HUDEP-2 (cell line): ENCODE measurements at regions not wholly inside any gene's neighbourhood (a gene's known extent, or its start where the extent isn't known, plus 50 kb on each side); places are given as distances from the start of the nearest gene placed in this dataset.

Source experiments
- DNase-seq, 76 experiments: peaks; one replicate each; lab custom pipeline; 2025; ENCODE audit not compliant: unreplicated experiment in 76 of 76; lab: John Stamatoyannopoulos, UW

DNA sequence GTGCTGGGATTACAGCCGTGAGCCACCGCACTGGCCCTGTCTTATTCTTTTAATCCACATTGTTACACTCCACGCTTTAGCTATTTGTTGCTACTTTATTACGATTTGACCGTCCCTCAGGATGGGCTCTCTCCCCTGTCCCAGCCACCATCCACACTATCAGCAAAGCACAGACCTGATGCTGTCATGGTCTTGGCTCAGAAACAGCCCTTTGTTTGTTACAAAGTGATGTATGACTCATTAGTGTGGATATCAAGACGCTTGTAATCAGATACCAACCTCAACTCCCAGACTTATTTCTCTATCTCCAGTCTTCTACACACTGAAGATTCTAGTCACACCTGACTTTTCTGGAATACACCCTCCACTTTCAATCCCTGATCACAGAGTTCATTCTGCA, 84.6 kb upstream of the FREM2 start:
- peak in 72 of 76 experiments; percentile 1 to 91 (median 66) for DNase-seq

DNA sequence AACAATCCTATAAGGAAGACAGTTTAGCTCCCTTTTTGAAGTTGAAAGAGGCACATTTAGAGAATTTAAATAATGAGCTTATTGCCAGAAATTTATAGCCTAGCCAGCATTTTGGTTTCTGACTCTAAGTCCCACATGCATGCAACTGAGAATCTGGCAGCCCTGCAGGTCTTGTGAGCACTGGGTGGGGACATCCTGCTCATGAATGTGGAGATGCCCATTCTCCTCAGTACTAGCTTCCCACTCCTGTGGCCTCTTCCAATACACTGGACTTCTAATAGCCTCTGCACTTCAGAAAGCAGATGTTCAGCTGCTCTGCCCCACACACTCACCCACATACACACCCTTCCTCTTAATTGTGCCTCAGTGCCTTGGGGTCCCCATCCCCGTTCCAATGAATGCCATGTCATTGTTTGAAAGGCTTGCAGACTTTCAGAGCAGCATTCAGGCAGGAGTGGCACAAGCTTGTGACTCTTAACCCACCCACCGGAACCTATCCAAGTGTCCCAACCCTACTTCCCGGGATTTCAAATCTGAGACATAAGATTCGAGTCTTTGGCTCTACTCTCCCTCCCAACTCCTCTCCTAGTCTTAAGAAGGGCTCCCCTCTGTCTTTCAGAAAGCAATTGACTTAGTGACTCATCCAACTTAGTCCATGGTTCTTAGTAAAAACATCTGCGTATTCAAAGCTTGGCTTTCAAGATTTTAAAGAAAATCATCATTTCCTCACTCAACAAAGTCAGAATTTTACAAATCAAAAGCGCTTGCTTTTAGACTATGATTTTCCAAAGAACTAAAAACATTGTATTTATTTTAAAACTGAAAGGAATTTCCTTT, 80.0 kb upstream of the FREM2 start:
- DNase-seq = peak in 1 of 76 experiments; percentile 7

DNA sequence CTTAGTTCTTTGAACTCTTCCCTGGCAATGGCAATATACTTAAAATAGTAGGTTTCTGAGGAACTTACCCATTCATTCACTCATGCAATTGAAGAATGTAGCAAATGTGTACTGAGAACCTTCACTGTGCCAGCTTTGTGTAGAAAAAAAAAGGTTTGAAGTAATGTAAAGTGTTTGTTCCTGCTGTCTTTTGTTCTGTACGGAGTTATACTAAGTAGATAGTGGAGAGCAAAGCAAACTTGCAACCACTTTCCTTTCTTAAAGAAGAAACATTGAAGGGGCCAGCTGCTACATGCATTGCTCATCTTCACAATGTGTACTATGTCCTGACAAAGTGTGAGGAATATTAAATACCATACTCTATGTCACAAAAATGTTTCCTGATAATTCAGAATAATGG, 68.9 kb upstream of the FREM2 start:
- no peak for DNase-seq

- no peak for DNase-seq
Observed at GRCh38 chr13:38618336-38618735, 68.5 kb upstream of the FREM2 start.

- DNase-seq = no peak
Observed at GRCh38 chr13:38618881-38619280, 68.0 kb upstream of the FREM2 start.

DNA sequence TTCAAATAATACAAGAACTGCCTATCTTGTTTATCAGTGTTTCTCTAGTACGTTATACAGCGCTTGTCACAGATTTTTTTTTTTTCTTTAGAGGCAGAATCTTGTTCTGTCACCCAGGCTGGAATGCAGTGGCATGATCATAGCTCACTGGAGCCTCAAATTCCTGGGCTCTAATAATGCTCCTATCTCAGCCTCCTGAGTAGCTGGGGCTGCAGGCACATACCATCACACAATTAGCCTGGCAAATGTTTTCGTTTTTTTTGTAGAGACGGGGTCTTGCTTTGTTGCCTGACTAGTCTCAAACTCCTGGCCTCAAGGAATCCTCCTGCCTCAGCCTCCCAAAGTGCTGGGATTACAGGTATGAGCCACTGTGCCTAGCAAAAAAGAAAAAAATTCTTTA, 66.0 kb upstream of the FREM2 start:
- no peak for DNase-seq

DNA sequence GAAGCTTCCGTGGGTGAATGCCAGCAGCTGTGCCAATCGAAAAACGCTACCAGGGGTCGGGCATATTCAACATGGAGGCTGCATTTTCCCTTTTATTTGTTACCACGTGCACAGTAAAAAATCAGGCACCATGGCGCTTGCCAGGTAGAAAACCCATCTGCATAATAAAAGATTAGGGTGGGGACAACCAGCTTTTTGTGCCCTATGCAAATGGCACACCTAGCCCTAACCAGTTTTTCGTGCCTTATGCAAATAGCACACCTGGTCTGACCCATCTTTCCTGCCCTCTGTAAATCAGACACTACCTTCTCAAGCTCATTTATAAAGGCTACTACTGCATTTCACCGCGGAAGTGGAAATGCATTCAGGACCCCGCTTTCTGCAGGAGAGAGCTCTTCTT, 62.1 kb upstream of the FREM2 start:
- no peak for DNase-seq

GRCh38 chr13:38628554-38628953, 58.3 kb upstream of the FREM2 start:
- DNase-seq = no peak

GRCh38 chr13:38630780-38631179, 56.1 kb upstream of the FREM2 start:
- DNase-seq = no peak

- no peak for DNase-seq
Observed at GRCh38 chr13:38635030-38635429, 51.8 kb upstream of the FREM2 start.

DNA sequence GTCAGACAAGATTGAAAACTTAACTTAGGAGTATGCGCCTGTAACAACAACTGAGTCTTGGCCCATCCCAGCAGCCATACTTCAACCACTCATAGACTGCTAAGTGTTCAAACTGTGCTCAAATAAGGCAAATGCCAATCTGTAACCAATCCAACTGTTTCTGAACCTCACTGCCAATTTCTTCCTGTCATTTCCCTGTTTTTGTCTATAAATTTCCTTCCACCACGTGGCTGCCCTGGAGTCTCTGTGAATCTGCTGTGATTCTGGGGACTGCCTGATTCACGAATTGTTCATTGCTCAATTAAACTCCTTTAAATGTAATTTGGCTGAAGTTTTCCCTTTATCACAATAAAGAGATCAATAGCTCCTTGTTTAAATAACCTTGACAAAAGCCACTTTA, 50.8 kb upstream of the FREM2 start:
- no peak for DNase-seq

GRCh38 chr13:38636761-38637160, 50.1 kb upstream of the FREM2 start:
- no peak for DNase-seq
